A549 (cell line): ENCODE measurements at regions not wholly inside any gene's neighbourhood (a gene's known extent, or its start where the extent isn't known, plus 50 kb on each side); places are given as distances from the start of the nearest gene placed in this dataset.

ENCODE experiments used
- CTCF ChIP-seq: fragments of >200 bp; sonication (Bioruptor Twin); formaldehyde crosslinking; IDR thresholded peaks from 3 replicates; pipeline ENCODE4 v1.5.1; 2016
- GATA3 ChIP-seq: IDR thresholded peaks from 2 replicates; pipeline ENCODE4 v1.6.1; 2012; ENCODE audit warnings: borderline replicate concordance
- JUN ChIP-seq, 2 experiments: fragments of >200 bp; sonication (Bioruptor Twin); formaldehyde crosslinking; IDR thresholded peaks; 2 replicates in 1 of 2; 3 replicates in 1 of 2; pipeline ENCODE4 v1.6.1; 2016 to 2017
- MAFK ChIP-seq: fragments of 450-650 bp; IDR thresholded peaks from 2 replicates; pipeline ENCODE4 v1.6.1; 2014; ENCODE audit not compliant: partially characterized antibody
- RCOR1 ChIP-seq: fragments of 150-350 bp; IDR thresholded peaks from 2 replicates; pipeline ENCODE4 v1.6.1; 2014; ENCODE audit warnings: antibody characterized with exemption, low read length, low read depth
- REST ChIP-seq: fragments of 200-600 bp; sonication (generic); IDR thresholded peaks from 2 replicates; pipeline ENCODE4 v1.6.1; 2016; ENCODE audit warnings: antibody characterized with exemption, mild to moderate bottlenecking, moderate library complexity
- RFX5 ChIP-seq: fragments of 450-650 bp; IDR thresholded peaks from 2 replicates; pipeline ENCODE4 v1.7.1; 2014; ENCODE audit warnings: antibody characterized with exemption, mild to moderate bottlenecking, moderate library complexity
- TF ChIP-seq, protein P1 (sequence below): fragments of >200 bp; sonication (Bioruptor Twin); formaldehyde crosslinking; IDR thresholded peaks from 3 replicates; pipeline ENCODE4 v1.6.1; 2016

- no peak for TF ChIP-seq CTCF
- TF ChIP-seq MAFK = no peak
- no peak for TF ChIP-seq GATA3
- TF ChIP-seq, protein P1, sequence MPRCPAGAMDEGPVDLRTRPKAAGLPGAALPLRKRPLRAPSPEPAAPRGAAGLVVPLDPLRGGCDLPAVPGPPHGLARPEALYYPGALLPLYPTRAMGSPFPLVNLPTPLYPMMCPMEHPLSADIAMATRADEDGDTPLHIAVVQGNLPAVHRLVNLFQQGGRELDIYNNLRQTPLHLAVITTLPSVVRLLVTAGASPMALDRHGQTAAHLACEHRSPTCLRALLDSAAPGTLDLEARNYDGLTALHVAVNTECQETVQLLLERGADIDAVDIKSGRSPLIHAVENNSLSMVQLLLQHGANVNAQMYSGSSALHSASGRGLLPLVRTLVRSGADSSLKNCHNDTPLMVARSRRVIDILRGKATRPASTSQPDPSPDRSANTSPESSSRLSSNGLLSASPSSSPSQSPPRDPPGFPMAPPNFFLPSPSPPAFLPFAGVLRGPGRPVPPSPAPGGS = no peak
- TF ChIP-seq REST = no peak
- no peak for TF ChIP-seq RCOR1
- no peak for TF ChIP-seq JUN (IDR thresholded peaks at IDR 0.05)
- TF ChIP-seq RFX5 = no peak
Measured at GRCh38 chr1:157916887-157917570, 75.4 kb upstream of the CD5L start.
